Bronchial epithelial cell (primary cell): ENCODE measurements at regions not wholly inside any gene's neighbourhood (a gene's known extent, or its start where the extent isn't known, plus 50 kb on each side); places are given as distances from the start of the nearest gene placed in this dataset.
A peak's percentile ranks its signal among the peaks of the same experiment; 100 is the strongest.

Experiments used
- DNase-seq: peaks from one replicate; pipeline ENCODE4 v3.0.0-alpha.2; 2010; ENCODE audit warnings: low read depth
- FAIRE-seq: peaks from 2 replicates; lab custom pipeline; 2011; peaks lifted over from hg19 to GRCh38; lab: Jason Lieb, UNC
- H3K27me3 ChIP-seq: 2 replicates; pipeline ENCODE4 v1.5.1; 2011; ENCODE audit warnings: low read length; ENCODE audit not compliant: control insufficient read depth, insufficient read depth
- H3K36me3 ChIP-seq: 2 replicates; pipeline ENCODE4 v1.5.1; 2011; ENCODE audit warnings: low read length; ENCODE audit not compliant: control insufficient read depth, insufficient read depth
- H3K4me3 ChIP-seq: 2 replicates; pipeline ENCODE4 v1.5.1; 2011; ENCODE audit warnings: mild to moderate bottlenecking, low read depth, low read length, control low read depth
- CTCF ChIP-seq: IDR thresholded peaks from 2 replicates; pipeline ENCODE4 v1.5.1; 2011; ENCODE audit warnings: mild to moderate bottlenecking, moderate library complexity, low read length, control low read depth, inconsistent platforms; ENCODE audit not compliant: insufficient read depth, severe bottlenecking

DNA sequence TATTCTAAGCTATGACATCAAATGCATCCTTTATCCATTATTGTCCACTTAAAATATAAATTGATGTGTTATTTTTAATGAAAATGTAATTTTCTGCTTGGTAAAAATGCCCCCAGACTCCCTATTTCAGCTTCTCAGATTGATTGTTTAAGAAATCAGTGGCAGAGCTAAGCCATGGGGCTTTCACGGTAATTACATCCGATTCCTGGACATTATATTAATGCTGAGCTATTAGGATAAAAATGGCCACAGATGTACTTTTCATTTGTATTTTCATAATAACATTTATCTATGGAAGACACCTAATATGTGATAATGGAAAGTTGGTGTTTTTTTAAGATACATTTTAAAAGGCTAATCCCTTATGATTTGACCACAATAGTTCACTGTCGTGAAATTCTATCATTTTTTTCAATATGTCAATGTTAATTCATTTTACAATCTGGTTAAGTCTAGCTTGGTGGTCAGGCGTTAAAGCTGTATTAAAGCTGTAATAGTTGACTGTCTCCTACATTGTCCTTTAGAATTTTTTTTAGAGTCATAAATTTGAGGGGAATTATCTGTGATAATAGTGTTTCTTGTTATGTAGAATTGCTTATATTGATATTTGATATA is 229.0 kb upstream of the UBE2E3 start:
- FAIRE-seq (no peak), DNase-seq (no peak)
- H3K36me3 ChIP-seq, result no peaks in the 10 kb centered on the region
- no peaks in the 10 kb centered on the region for H3K27me3 ChIP-seq
- H3K4me3 ChIP-seq, result no peak overlapping the region
- TF ChIP-seq CTCF, result no peak

GRCh38 chr2:180747728-180748127 is 232.7 kb upstream of the UBE2E3 start:
- FAIRE-seq, result no peak
- TF ChIP-seq CTCF, result no peak
- H3K27me3 ChIP-seq, result no peaks in the 10 kb centered on the region
- no peak overlapping the region for H3K4me3 ChIP-seq
- DNase-seq, result peak; percentile 87
- no peaks in the 10 kb centered on the region for H3K36me3 ChIP-seq

DNA sequence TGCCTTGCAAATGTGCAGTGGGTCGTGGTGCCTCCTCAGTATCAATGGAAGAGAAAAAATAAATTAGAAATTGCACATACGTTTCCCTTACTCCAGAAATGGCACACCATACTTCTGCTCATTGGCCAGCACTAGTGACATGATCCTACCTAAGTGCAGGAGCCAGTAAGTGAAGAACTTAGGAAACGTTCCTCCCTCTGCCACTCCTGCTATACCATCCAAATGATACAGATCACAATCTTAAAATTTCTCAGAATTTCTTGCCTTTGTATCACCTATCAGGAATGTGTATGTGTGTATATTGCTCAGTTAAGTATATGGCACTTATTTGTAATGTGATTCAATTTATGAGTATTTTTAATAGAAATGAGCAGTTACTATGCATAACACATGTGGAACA is 237.0 kb upstream of the UBE2E3 start:
- DNase-seq (no peak), FAIRE-seq (no peak)
- TF ChIP-seq CTCF, result no peak
- Histone ChIP-seq H3K27me3 (no peaks in the 10 kb centered on the region), H3K4me3 (no peak overlapping the region), H3K36me3 (no peaks in the 10 kb centered on the region)

DNA sequence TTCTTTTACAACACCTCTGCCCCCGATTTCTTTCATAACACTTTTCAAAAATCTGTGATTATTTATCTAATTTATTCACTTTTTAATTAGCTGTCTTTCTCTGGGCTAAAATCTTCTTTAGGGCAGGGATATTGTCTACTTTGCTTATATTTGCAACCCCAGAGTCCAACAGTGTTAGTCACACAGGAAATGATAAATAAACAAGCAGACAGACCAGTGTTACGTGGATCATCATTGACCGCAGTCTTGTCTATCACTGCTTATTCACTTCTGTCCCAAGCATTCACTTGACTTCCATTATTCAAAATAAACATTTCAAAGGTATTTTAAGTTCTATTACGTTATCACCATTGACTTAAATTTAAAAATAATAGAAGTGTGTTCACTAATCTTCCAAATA is 237.6 kb upstream of the UBE2E3 start:
- no peak overlapping the region for H3K4me3 ChIP-seq
- FAIRE-seq, result no peak
- H3K27me3 ChIP-seq, result no peaks in the 10 kb centered on the region
- TF ChIP-seq CTCF, result no peak
- no peaks in the 10 kb centered on the region for H3K36me3 ChIP-seq
- peak; percentile 94 for DNase-seq

- Histone ChIP-seq H3K27me3 (no peaks in the 10 kb centered on the region), H3K4me3 (no peak overlapping the region), H3K36me3 (no peaks in the 10 kb centered on the region)
- no peak for FAIRE-seq
- TF ChIP-seq CTCF, result no peak
- no peak for DNase-seq
These were observed 241.3 kb upstream of the UBE2E3 start for GRCh38 chr2:180739070-180739469.

GRCh38 chr2:180735799-180736198 is 244.6 kb upstream of the UBE2E3 start:
- H3K27me3 ChIP-seq, result no peaks in the 10 kb centered on the region
- no peaks in the 10 kb centered on the region for H3K36me3 ChIP-seq
- FAIRE-seq (no peak), DNase-seq (no peak)
- TF ChIP-seq CTCF, result no peak
- H3K4me3 ChIP-seq, result no peak overlapping the region
